ENCODE measurements at regions not wholly inside any gene's neighbourhood (a gene's known extent, or its start where the extent isn't known, plus 50 kb on each side); places are given as distances from the start of the nearest gene placed in this dataset.
"Not testable (repeated sequence)": the region's sequence is repeated elsewhere in the genome, so short reads cannot be mapped to it uniquely, and the experiment has no call there.

DNA sequence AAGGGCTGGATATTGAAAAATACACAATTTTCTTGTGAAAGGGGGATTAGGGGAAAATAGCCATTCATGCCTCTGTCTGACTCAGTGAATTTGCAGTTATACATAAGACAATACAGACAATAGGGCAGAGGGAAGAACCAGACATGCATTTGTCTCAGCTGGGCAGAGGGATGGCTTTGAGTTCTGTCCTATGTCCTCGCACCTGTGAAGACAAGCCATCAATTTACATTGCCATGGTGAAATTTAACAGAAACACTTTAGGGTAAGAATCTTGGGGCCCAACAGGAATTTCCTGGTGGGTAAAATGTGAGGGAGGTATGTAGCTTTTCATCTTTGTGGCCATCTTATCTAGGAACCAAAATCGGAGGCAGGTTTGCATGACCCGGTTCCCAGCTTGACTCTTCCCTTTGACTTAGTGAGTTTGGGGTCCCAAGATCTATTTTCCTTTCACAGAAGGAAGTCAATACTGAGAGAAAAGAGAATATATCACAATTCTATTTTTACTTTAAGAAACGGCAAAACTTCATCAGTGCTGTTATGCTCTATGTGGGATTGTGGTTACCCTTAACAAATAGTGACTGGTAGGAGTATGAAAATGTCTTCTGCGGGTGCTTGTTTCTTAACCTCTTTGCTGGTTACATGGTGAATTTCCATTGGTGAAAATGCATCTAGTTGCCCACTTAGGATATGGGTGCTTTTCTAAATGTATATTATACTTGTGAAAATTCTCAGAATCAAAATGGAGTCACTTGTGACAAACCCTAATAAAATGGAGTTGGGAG, 221.8 kb downstream of the SPP2 start:
- DNase-seq = no peak

DNA sequence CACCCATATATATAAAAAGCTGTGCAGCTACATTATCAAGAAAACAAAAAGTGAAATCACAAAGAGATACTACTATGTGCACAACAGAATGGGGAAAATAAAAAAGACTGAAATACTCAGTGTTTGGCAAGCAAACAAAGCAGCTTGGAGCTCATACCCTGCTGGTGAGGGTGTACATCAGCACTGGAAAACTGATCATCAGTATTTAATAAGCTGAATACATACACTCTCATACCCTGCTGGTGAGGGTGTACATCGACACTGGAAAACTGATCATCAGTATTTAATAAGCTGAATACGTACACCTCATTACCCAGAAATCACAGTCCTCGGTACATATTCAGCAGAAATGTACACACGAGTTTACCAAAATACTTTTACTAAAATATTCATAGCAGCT, 220.8 kb downstream of the SPP2 start:
- no peak for DNase-seq

DNA sequence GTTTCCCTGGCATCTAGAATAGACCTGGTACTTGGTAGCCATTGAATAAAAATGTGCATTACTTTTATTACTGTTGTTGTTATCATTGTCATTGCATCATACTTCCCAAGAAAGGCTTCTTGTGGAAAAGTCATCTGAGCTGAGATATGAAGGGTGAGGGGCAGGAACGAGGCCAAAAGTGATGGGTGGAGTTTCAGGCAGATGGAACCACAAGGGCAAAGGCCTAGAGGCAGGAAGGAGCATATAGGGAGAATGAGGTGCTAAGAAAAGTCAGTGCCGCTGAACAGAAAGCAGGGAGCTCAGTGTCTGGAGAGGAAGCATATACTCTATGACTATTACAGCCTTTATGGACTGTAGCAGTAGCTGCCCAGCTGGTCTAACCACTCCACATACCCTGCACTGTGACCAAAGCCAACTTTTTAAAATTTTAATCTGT, 219.3 kb downstream of the SPP2 start:
- no peak for DNase-seq

DNA sequence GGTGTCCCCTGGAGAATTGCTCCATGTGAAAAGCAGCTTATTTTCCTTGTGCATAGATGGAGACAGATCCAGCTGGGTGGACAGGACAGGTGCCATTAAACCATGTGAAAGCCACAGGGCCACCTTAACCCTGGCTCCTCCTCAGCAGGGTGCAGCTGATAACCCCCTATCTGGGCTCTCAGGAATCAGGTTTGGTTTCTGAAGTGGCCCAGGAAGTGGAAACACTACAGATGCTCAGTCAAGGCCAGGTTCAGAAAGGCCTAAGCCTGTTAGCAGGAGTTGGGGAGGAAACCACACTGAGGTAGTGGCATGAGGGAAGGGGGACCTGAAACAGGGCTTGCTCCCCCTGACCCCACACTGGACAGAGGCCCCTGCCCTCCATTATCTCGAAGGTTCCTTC, 217.0 kb downstream of the SPP2 start:
- DNase-seq = no peak

DNA sequence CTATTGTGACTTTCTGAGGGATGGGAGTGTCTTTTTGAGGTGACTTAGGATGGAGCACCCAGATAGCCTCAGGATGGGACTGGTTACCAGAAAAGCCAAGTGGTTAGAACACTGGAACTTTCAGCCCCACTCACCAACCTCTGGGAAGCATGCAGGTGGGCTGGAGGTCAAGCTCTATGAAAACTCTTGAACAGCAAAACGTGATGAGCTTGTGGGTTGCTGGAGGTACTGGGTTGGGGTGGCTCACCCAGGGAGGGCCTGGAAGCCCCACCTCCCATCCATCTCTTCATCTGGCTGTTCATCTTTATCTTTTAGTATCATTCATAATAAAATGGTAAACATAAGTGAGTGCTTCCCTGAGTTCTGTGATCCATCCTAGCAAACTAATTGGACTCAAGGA, 216.4 kb downstream of the SPP2 start:
- DNase-seq = no peak

DNA sequence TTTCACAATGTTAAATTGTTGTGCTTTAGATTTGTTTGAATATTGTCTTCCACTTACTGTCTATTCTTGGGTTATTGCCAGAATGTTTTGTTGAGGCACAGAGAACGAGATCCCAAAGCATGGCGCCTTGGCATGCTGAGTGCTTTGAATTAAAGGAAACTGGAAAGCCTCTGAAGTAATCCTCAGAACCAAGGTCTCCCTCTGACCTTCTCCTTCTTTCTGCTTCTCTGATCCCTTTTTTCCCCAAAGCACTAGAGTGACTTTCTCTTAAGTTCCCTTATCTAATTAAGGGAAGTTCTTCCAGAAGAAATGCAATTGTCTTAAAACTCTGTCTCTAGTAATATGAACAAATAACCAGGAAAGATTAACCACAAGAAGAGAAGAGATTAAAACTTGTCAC, 214.7 kb downstream of the SPP2 start:
- DNase-seq = no peak

DNA sequence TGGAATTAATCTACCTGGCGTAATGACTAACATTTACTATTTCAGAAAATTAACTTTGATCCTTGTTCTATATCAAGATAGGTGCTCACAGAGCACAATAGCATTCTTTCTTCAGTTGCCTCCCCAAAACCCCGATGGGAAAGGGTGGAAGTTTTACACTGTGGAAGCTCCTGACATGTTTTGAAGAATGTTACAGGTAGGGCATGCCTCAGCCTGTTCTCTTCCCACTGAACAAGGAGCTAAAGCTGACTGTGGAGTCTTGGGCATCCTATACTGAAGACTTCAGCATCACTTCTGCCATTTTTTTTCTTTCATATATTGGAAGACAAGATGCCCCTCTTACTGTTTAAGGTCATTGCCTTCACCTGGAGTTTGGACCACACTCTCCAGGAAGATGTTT, 211.2 kb downstream of the SPP2 start:
- DNase-seq = no peak

DNA sequence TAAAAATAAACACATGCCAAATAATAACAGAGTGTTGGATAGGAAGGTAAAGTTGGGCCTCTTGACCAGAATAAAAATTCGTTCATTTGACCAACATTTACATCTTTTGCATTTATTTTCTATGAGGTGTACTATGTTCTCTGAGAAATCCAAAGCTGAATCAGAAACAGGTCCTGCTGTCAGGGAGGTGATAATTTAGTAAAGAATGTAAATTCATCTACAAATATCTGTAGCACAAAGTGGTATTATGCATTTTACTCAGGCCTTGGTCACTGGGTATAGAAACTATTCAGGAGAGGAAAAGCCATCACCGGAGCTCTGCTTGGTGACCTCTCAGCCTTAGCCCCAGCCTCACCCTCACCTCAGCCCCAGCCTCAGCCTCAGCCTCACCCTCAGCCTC, 208.9 kb downstream of the SPP2 start:
- DNase-seq = no peak

DNA sequence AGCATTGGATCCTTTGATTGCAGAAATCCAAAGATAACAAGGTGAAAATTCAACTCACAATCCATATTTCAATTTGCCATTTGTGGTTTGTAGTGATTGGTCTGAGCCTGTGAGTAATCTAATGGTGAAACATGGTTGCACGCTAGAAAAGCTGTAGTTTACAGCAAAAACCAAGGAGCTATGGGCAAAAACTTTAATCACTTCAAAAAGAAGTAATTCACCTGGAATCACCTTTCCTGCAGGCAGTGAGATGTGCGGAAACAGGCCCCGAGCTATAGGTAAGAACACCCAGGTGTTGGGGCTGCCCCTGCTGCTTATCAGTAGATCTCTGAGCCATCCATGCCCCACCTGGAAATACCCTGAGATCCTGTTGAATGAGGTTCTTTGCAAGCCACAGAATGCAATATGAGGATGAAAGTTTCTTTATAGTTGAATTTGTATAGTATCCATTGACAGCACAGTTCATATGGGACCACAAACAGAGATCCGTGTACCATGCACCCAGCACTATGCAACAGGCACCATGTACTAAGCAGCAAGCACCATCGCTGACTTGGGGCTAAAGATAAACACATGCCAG, 208.2 kb downstream of the SPP2 start:
- DNase-seq = no peak

DNA sequence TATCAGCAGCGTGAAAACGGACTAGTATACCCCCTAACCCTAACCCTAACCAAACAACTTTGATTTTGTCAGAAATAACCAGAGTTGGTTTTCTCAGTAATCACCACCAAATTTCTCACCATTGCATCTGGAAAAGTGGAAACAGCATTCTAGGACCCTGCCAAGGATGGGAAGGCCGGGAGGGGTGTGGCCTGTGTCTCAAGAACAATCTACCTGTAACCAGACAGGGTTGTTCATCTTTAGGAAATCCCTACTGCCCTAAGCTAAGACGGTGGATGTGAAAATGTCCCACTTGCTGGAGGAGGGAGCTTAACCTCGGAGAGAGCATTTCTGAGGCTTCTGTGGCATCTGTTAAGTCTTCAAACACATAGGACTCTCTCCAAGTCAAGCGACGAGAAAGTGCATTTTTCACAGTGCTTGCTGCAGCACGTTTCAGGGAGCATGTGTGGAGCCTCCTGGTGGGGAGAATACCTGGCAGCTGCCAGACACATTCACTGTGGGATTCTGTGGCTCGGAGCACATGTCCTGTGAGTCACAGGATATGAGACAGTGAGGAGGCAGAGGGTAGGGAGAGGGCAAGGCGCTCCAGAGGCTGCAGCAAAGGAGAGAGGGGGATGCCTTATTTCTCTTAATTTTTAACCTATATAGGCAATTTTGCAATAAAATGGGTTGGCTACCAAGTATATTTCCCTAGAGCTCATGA, 207.5 kb downstream of the SPP2 start:
- no peak for DNase-seq

DNA sequence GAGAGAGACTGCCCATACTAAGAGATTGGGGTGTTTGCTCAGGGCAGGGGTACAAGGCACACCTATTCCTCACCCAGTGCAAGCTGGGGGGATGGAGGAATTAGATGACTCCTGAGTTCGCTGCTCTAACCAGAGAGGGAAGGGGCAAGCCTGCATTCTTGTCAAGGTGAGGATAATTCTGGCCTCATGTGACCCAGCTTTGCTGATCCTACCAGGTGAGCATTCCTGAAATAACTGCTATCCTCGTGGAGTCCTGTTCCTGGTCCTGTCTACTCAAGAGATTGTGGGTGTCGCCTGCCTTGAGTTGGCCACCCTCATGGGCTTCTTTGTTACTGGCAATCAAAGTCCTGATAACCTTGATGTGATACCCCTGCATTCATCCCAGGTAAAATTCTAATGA, 206.0 kb downstream of the SPP2 start:
- no peak for DNase-seq

DNA sequence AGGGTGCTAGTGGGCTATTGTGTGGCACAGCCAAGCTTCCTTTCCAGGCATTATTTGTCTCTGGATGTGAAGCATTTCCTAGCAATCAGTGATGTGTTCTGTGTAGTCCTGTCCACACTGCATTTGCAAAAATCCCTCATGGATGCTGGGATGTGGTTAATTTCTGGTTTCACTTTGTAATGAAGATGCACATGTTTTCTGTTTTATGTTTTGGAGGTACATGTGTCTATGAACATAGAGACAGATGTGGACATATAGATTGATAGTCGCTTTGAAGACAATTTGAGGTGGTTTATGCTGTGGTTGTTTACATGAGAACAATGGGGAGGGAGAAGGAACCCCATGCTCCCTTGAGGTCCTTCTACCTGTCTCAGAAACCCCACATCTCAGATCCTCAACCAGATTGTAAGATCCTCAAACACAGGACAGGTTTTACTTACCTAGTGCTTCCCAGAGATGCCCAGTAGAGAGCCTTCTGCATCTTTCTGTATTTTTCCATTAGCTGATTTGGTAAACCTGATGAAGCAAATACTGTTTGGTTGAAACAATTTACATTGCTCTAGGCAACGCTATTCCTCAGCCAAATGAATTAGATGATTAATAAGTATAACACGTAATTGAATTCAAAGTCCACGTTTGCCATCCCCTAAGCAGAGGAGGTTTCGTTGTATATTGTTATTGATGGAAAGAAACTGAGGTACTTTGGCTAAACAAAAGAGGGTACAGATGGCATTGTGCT, 204.4 kb downstream of the SPP2 start:
- DNase-seq = no peak

DNA sequence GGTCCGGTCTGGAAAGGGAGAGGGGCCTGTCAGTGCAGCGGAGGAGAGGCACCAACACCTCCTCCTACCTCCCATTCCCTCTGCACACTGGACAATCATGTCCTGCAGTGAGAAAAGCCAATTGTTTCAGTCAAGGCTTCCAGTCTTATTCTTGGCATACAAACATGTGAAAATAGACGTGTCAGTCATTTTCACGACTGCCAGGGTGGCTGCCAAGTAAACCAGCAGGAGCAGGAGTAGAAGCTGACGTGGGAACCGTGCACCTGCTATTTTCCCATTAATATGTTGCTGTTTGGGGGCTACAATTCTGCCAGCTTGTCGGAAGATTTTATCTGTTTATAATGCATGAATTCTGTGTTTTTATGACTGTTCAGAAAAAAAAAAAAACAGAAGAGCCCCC, 202.3 kb downstream of the SPP2 start:
- peak; percentile 41 for DNase-seq

DNA sequence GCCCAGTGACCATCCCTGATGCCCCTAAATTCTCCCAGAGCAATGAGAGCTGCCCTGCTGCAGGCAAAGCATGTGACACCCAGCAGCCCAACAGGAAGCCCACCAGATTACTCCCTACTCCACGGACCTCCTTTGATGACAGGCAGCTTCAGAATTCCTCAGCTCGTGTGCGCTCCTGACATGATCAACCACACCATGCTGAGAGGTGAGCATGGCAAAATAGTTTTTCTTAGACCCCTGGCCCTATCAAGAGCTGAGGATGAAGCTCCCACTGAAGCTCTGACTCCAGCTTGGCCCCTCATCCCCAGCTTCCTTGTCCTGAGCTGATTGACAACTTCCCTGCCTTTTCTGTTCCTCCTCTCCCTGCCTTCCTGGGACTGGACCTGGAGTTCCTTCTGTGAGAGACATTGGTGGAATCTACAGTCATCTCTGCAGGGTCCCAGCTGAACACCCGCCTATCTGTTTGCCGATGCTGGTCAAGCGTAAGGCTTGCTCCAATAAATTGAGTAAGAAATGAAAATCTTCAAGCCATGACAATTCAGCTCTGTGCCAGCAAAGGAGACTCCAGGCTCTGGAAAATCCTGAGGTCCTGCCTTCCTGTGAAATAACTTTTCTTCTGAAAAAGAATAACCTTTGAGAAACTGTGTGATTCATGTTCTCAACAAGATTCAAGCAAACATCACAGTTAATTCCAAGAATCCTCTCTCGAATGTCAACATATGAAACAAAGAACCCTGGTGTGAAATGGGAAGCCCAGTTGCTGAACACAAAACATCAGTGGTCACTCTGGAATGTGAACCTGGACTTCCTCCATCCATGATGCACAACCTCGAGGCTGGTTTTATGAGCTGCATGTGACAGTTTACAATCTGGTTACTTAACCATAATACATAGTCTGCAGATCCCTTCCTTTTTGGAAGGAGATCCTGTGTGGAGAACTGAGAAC, 201.1 kb downstream of the SPP2 start:
- DNase-seq = no peak

DNA sequence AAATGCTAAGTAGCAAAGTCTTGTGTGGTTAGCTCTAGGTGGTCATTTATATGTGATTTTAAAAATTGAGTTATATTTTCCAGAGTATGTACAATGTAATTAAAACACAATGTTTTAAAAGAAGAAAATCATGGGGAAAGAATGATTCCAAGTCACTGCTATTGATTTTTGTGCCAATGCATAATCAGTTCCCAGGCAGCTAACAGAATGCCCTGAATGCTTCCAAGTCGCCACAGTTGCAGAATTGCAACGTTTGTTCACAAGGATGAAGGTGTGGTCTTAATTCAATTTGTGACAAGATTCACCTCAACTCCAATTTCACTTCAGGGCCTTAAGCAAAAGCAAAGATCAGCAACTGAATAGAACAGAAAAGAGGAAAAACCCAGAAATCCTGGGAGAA, 200.4 kb downstream of the SPP2 start:
- DNase-seq = no peak

DNA sequence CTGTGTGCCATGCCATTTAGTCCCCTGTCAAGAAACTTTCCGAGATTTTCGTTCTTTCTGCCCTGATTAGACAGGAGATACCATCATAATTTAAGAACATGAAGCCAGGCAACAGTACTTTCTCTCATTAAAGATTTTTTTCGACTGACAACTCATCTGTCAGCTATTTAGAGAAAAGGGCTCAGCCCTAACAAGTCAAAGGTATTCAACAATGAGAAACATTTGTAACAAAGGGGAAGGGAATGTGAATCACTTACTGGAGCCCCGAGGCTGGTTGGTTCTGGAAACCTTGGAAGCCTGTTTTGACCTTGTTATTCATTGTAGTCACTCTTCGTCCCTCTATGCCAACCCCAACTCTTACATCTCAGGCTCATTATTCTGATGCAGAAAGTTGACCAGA, 199.4 kb downstream of the SPP2 start:
- no peak for DNase-seq

DNA sequence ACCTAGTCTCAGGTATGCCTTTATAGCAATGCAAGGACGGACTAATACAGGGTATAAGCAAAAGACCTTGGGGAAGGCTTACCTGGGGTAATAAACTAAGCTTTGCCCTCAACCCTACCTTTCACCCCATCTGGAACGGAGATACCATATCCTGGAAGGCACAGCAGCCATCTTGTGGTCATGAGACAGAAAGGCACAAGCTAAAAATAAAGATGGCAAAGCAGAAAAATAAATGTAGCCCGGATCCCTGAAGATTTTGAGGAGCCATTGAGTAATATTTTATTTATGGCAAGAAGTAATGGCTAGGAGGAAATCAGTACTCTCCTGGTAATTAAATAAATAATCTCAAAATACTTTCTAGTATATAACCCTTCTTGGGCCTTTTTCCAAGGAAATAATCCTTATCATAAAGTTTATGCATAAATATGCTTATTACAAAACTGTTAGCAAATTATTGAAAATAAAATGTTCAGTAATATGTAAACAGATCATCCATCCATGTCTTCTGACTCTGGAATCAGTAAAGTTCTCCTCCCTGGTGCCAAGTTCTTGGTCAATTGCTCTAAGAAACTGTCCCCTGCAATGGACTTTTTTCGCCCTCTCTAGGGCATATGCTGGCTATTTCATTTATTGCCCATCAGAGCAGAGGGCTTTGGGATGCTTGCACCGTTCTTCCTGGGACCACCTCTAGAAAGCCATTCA, 198.7 kb downstream of the SPP2 start:
- no peak for DNase-seq

DNA sequence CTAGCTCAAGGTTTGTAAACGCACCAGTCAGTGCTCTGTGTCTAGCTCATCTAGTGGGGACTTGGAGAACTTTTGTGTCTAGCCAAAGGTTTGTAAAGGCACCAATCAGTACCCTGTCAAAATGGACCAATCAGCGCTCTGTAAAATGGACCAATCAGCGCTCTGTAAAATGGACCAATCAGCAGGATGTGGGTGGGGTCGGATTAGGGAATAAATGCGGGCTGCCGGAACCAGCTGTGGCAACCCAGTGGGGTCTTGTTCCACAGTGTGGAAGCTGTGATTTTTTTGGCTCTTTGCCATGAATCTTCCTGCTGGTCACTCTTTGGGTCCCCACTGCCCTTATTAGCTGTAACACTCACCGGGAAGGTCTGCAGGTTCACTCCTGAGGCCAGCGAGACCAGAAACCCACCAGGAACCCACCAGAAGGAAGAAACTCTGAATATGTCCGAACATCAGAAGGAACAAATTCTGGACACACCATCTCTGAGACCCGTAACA, 197.8 kb downstream of the SPP2 start:
- DNase-seq = not testable (repeated sequence)

DNA sequence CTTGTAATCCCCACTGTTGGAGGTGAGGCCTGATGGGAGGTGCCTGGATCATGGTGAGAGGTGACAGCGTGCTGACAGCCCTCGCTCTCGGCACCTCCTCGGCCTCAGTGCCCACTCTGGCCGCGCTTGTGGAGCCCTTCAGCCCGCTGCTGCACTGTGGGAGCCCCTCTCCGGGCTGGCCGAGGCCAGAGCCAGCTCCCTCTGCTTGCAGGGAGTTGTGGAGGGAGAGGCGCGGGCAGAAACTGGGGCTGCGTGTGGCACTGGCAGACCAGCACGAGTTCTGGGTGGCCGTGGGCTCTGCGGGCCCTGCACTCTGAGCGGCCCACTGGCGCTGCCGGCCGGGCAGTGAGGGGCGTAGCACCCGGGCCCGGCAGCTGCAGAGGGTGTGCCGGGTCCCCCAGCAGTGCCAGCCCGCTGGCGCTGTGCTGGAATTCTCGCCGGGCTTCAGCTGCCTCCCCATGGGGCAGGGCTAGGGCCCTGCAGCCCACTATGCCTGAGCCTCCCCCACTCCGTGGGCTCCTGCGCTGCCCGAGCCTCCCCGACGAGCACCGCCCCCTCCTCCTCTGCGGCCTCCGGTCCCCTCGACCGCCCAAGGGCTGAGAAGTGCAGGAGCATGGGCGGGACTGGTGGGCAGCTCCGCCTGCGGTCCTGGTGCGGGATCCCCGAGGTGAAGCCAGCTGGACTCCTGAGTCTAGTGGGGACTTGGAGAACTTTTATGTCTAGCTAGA, 197.1 kb downstream of the SPP2 start:
- no peak for DNase-seq

DNA sequence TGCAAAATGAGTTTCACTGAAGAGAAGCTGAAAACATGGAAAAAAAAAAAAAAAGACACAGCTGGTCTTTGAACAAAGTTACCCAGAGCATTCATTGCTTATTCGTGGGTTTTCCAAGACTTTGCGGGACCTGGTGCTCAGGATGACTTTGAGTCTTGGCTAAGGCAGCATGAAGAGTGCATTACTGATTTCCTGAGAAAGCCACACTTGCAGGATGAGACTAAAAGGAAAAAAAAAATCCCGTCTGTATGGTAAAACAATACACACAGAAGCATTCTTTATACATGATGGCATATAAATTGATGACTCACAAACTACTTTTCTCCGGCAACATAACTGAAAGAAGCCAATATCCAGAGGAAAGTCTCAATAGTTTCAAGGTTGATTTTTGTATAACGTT, 195.4 kb downstream of the SPP2 start:
- DNase-seq = no peak
